ENCODE measurements at regions not wholly inside any gene's neighbourhood (a gene's known extent, or its start where the extent isn't known, plus 50 kb on each side); places are given as distances from the start of the nearest gene placed in this dataset.

GRCh38 chr2:16063251-16063850 is 123.0 kb downstream of the MYCN start:
- Mint-ChIP-seq H3K36me3 (no peaks in the 10 kb centered on the region), H3K27me3 (peaks cover 0 to 3% of the 10 kb centered on the region in 2 donors), H3K9me3 (peaks cover 4 to 11% (median 9%) of the 10 kb centered on the region in 5 donors), H3K27ac (no peak overlapping the region), H3K4me3 (no peak overlapping the region), H3K4me1 (no peaks in the 10 kb centered on the region)
- ChIA-PET CTCF (no interaction called here), POLR2A (no interaction called here)
- Histone ChIP-seq H3K4me3 (ENCODE audit: low read length) (no peak overlapping the region), H3K9me3 (ENCODE audit: low read length) (no peaks in the 10 kb centered on the region), H3K27ac (ENCODE audit: low read depth, low read length) (no peak overlapping the region), H3K27me3 (ENCODE audit: insufficient read depth, low read length, poor library complexity, severe bottlenecking) (no peaks in the 10 kb centered on the region), H3K4me1 (ENCODE audit: insufficient read depth, low read length) (no peaks in the 10 kb centered on the region), H3K36me3 (ENCODE audit: insufficient read depth, low read length) (no peaks in the 10 kb centered on the region)
- no peak for DNase-seq

- H3K4me1 Mint-ChIP-seq = no peaks in the 10 kb centered on the region
- peaks cover 0 to 2% of the 10 kb centered on the region in 2 donors for H3K27me3 Mint-ChIP-seq
- no peak overlapping the region for H3K4me3 Mint-ChIP-seq
- Histone ChIP-seq H3K36me3 (ENCODE audit: insufficient read depth, low read length) (no peaks in the 10 kb centered on the region), H3K9me3 (ENCODE audit: low read length) (no peaks in the 10 kb centered on the region), H3K27me3 (ENCODE audit: insufficient read depth, low read length, poor library complexity, severe bottlenecking) (no peaks in the 10 kb centered on the region), H3K4me3 (ENCODE audit: low read length) (no peak overlapping the region), H3K4me1 (ENCODE audit: insufficient read depth, low read length) (no peaks in the 10 kb centered on the region), H3K27ac (ENCODE audit: low read depth, low read length) (no peak overlapping the region)
- no peak overlapping the region for H3K27ac Mint-ChIP-seq
- H3K36me3 Mint-ChIP-seq = no peaks in the 10 kb centered on the region
- POLR2A ChIA-PET = no interaction called here
- CTCF ChIA-PET = no interaction called here
- peaks cover 4 to 11% (median 9%) of the 10 kb centered on the region in 5 donors for H3K9me3 Mint-ChIP-seq
- no peak for DNase-seq
Measured at GRCh38 chr2:16062471-16063250, 122.3 kb downstream of the MYCN start.

DNA sequence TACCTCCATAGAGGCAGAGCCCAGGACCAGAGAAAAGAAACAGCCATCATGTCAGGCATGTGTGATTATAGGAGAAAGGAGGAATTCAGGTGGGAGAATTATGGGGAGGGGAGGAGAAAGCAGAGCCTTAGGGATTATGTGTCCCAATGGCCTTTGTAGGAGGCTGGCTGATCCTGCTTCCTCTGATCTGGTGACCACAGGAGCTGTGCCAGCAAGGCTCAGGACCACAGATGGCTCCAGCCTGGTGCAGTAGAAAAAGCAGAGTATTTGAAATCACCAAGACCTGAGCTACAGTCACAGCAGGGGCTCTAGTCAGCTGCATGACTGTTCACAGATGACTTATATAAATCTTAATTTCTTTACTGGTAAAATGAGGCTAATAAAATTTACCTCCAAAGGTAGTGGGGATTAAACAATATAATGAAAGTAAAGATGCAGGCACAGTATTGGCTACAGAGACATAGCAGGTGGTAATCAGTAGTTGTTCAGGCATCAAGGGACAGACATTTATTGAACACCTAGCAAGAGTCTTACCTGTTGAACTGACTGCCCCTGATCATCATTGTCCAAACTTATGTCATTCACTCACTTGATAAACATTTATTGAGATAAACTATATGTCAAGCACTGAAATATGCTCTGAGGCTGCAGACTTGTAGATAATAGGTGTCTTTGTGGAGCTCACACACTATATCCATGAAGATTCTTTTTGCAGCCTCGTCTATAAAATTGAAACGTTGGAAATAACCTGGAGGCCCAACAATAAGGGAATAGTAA is 121.3 kb downstream of the MYCN start:
- ChIA-PET CTCF (no interaction called here), POLR2A (no interaction called here)
- no peaks in the 10 kb centered on the region for H3K4me1 Mint-ChIP-seq
- no peaks in the 10 kb centered on the region for H3K27me3 ChIP-seq (ENCODE audit: insufficient read depth, low read length, poor library complexity, severe bottlenecking)
- no peaks in the 10 kb centered on the region for H3K36me3 Mint-ChIP-seq
- no peak overlapping the region for H3K4me3 Mint-ChIP-seq
- peaks cover 0 to 2% of the 10 kb centered on the region in 2 donors for H3K27me3 Mint-ChIP-seq
- no peak overlapping the region for H3K27ac ChIP-seq (ENCODE audit: low read depth, low read length)
- peaks cover 4 to 11% (median 9%) of the 10 kb centered on the region in 5 donors for H3K9me3 Mint-ChIP-seq
- H3K36me3 ChIP-seq (ENCODE audit: insufficient read depth, low read length) = no peaks in the 10 kb centered on the region
- H3K4me3 ChIP-seq (ENCODE audit: low read length) = no peak overlapping the region
- DNase-seq = no peak
- H3K9me3 ChIP-seq (ENCODE audit: low read length) = no peaks in the 10 kb centered on the region
- H3K4me1 ChIP-seq (ENCODE audit: insufficient read depth, low read length) = no peaks in the 10 kb centered on the region
- no peak overlapping the region for H3K27ac Mint-ChIP-seq

GRCh38 chr2:16060936-16061338 is 120.6 kb downstream of the MYCN start:
- CTCF ChIA-PET = no interaction called here
- H3K36me3 ChIP-seq (ENCODE audit: insufficient read depth, low read length) = no peaks in the 10 kb centered on the region
- H3K9me3 Mint-ChIP-seq = peaks cover 4 to 11% (median 9%) of the 10 kb centered on the region in 5 donors
- H3K27me3 ChIP-seq (ENCODE audit: insufficient read depth, low read length, poor library complexity, severe bottlenecking) = no peaks in the 10 kb centered on the region
- no peaks in the 10 kb centered on the region for H3K4me1 ChIP-seq (ENCODE audit: insufficient read depth, low read length)
- H3K4me3 ChIP-seq (ENCODE audit: low read length) = no peak overlapping the region
- DNase-seq = no peak
- POLR2A ChIA-PET = no interaction called here
- H3K27me3 Mint-ChIP-seq = no peaks in the 10 kb centered on the region
- H3K9me3 ChIP-seq (ENCODE audit: low read length) = no peaks in the 10 kb centered on the region
- no peaks in the 10 kb centered on the region for H3K4me1 Mint-ChIP-seq
- H3K27ac Mint-ChIP-seq = no peak overlapping the region
- no peak overlapping the region for H3K4me3 Mint-ChIP-seq
- no peaks in the 10 kb centered on the region for H3K36me3 Mint-ChIP-seq
- H3K27ac ChIP-seq (ENCODE audit: low read depth, low read length) = no peak overlapping the region

DNA sequence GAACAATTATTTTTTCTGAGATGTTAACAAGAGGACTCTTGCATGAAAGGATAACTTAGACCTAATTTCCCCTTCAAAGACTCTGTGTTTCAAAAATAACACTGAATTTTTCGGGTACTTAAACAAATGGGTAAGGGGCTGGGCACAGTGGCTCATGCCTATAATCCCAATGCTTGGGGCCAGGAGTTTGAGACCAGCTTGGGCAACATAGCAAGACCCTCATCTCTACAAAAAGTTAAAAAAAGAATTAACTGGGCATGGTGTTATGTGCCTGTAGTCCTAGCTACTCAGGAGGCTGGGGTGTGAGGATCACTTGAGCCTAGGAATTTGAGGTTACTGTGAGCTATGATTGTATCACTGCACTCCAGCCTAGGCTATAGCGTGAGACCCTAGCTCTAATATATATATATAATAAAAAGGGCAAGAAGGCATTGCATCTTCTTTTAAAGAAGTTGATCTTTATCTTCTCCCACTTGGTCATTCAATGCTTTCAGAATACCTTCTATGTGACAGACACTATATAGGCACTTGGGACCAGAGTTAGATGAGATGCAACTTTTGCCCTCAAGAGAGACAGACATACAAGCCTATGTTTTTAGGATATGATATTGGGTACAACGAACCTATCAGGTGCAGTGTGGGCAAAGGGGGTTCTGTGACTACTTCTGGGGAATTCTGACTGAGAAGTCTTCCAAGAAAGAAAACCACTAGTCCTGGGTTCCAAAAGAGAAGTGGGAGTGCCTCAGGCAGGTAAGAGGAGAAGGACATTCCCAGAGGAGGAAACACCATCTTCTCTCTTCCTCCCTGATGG is 120.0 kb downstream of the MYCN start:
- H3K27me3 ChIP-seq (ENCODE audit: insufficient read depth, low read length, poor library complexity, severe bottlenecking) = no peaks in the 10 kb centered on the region
- H3K4me1 ChIP-seq (ENCODE audit: insufficient read depth, low read length) = no peaks in the 10 kb centered on the region
- no peaks in the 10 kb centered on the region for H3K36me3 ChIP-seq (ENCODE audit: insufficient read depth, low read length)
- H3K9me3 ChIP-seq (ENCODE audit: low read length) = no peaks in the 10 kb centered on the region
- H3K4me3 ChIP-seq (ENCODE audit: low read length) = no peak overlapping the region
- H3K27me3 Mint-ChIP-seq = no peaks in the 10 kb centered on the region
- peaks cover 4 to 11% (median 9%) of the 10 kb centered on the region in 5 donors for H3K9me3 Mint-ChIP-seq
- no peak overlapping the region for H3K27ac ChIP-seq (ENCODE audit: low read depth, low read length)
- no peaks in the 10 kb centered on the region for H3K4me1 Mint-ChIP-seq
- H3K27ac Mint-ChIP-seq = no peak overlapping the region
- POLR2A ChIA-PET = no interaction called here
- no peak overlapping the region for H3K4me3 Mint-ChIP-seq
- DNase-seq = no peak
- CTCF ChIA-PET = no interaction called here
- no peaks in the 10 kb centered on the region for H3K36me3 Mint-ChIP-seq

- Mint-ChIP-seq H3K36me3 (no peaks in the 10 kb centered on the region), H3K4me3 (no peak overlapping the region), H3K27me3 (no peaks in the 10 kb centered on the region), H3K9me3 (peaks cover 4 to 11% (median 9%) of the 10 kb centered on the region in 5 donors), H3K4me1 (no peaks in the 10 kb centered on the region), H3K27ac (no peak overlapping the region)
- H3K36me3 ChIP-seq (ENCODE audit: insufficient read depth, low read length) = no peaks in the 10 kb centered on the region
- no peak for DNase-seq
- no peaks in the 10 kb centered on the region for H3K9me3 ChIP-seq (ENCODE audit: low read length)
- H3K4me3 ChIP-seq (ENCODE audit: low read length) = no peak overlapping the region
- ChIA-PET CTCF (no interaction called here), POLR2A (no interaction called here)
- H3K27me3 ChIP-seq (ENCODE audit: insufficient read depth, low read length, poor library complexity, severe bottlenecking) = no peaks in the 10 kb centered on the region
- no peaks in the 10 kb centered on the region for H3K4me1 ChIP-seq (ENCODE audit: insufficient read depth, low read length)
- H3K27ac ChIP-seq (ENCODE audit: low read depth, low read length) = no peak overlapping the region
Measured at GRCh38 chr2:16059393-16060016, 119.2 kb downstream of the MYCN start.

DNA sequence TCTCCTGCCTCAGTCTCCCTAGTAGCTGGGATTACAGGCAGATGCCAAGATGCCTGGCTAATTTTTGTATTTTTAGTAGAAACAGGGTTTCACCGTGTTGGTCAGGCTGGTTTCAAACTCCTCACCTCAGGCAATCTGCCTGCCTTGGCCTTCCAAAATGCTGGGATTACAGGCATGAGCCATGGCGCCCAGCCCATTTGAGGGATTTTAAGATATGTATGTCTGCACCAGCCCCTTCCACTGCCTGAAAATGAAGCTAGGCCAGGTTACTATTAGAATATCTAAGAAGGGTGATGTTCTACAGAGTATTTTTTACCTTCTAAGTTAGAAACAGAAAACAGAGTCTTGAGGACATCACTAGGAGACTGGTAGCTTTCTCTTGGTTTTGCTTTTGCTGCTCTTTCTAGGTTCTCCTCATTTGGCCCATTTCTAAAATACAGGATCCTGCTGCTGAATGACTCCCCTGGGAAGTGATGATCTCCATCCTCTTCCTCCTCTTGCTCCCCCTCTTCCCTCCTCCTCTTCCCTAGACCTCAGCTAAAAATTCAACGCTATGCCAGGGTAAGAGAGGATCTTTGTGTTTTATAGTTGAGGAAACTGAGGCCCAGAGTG is 118.5 kb downstream of the MYCN start:
- H3K9me3 Mint-ChIP-seq = peaks cover 2 to 7% (median 7%) of the 10 kb centered on the region in 5 donors
- Histone ChIP-seq H3K36me3 (ENCODE audit: insufficient read depth, low read length) (no peaks in the 10 kb centered on the region), H3K9me3 (ENCODE audit: low read length) (no peaks in the 10 kb centered on the region), H3K27me3 (ENCODE audit: insufficient read depth, low read length, poor library complexity, severe bottlenecking) (no peaks in the 10 kb centered on the region), H3K27ac (ENCODE audit: low read depth, low read length) (no peak overlapping the region), H3K4me1 (ENCODE audit: insufficient read depth, low read length) (no peaks in the 10 kb centered on the region), H3K4me3 (ENCODE audit: low read length) (no peak overlapping the region)
- no peak for DNase-seq
- ChIA-PET CTCF (no interaction called here), POLR2A (no interaction called here)
- H3K36me3 Mint-ChIP-seq = no peaks in the 10 kb centered on the region
- no peak overlapping the region for H3K27ac Mint-ChIP-seq
- H3K4me3 Mint-ChIP-seq = no peak overlapping the region
- no peaks in the 10 kb centered on the region for H3K4me1 Mint-ChIP-seq
- no peaks in the 10 kb centered on the region for H3K27me3 Mint-ChIP-seq
